ENCODE measurements at regions not wholly inside any gene's neighbourhood (a gene's known extent, or its start where the extent isn't known, plus 50 kb on each side); places are given as distances from the start of the nearest gene placed in this dataset.

DNA sequence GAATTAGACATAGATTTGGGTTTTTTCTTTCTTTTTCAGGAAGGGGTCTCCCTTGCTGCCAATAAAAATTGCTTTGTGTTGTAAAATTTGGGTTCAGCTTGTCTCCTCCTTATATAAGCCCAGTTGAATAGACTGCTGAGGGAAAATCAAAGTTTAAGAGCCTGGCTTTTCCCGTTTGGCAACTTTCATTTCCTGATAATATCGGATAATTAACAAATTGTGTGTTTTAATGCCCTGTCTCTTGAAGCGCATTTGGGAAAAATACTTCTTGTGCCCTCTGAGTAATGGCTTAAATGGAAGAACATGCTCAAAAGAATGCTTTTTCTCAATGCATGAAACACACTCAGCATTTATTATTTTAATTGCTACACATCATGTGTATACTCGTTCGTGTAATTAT is 198.0 kb upstream of the DCN start:
- TF ChIP-seq POLR2A (IDR thresholded peaks at IDR 0.05; ENCODE audit: low read depth, low read length) (no peak), SPI1 (IDR thresholded peaks at IDR 0.05; ENCODE audit: low read depth, low read length) (no peak), POLR2AphosphoS5 (IDR thresholded peaks at IDR 0.05; ENCODE audit: low read depth, low read length) (no peak), TAF1 (IDR thresholded peaks at IDR 0.05; ENCODE audit: low read depth, low read length) (no peak), PAX5 (IDR thresholded peaks at IDR 0.05; ENCODE audit: insufficient read depth, low read length, severe bottlenecking) (no peak)

Measured in GM12891 (cell line).